B cell (primary cell): ENCODE measurements at regions not wholly inside any gene's neighbourhood (a gene's known extent, or its start where the extent isn't known, plus 50 kb on each side); places are given as distances from the start of the nearest gene placed in this dataset.

Source experiments
- CTCF ChIP-seq: fragments of 200-600 bp; IDR thresholded peaks from one replicate; pipeline ENCODE4 v1.8.0; 2022; ENCODE audit warnings: antibody characterized with exemption, mild to moderate bottlenecking
- EZH2 ChIP-seq: IDR thresholded peaks from 2 replicates; pipeline ENCODE4 v1.6.1; 2012; ENCODE audit warnings: borderline replicate concordance, low read depth, mild to moderate bottlenecking, moderate library complexity, low read length; ENCODE audit not compliant: insufficient read depth, poor library complexity, severe bottlenecking

GRCh38 chr2:177044671-177045070, 167.9 kb upstream of the HNRNPA3 start:
- no peak for TF ChIP-seq CTCF
- no peak for TF ChIP-seq EZH2
